Loucy (cell line): ENCODE measurements at regions not wholly inside any gene's neighbourhood (a gene's known extent, or its start where the extent isn't known, plus 50 kb on each side); places are given as distances from the start of the nearest gene placed in this dataset.

Source experiments
- EZH2phosphoT487 ChIP-seq: fragments of 200-600 bp; IDR thresholded peaks from 2 replicates; pipeline ENCODE4 v1.6.1; 2018; ENCODE audit warnings: antibody characterized with exemption, mild to moderate bottlenecking, moderate library complexity, borderline replicate concordance
- TF ChIP-seq, protein P1 (sequence below): fragments of 200-600 bp; sonication (generic); conservative IDR thresholded peaks from 2 replicates; pipeline ENCODE4 v1.5.1; 2014; ENCODE audit warnings: mild to moderate bottlenecking, antibody characterized with exemption, low read length

DNA sequence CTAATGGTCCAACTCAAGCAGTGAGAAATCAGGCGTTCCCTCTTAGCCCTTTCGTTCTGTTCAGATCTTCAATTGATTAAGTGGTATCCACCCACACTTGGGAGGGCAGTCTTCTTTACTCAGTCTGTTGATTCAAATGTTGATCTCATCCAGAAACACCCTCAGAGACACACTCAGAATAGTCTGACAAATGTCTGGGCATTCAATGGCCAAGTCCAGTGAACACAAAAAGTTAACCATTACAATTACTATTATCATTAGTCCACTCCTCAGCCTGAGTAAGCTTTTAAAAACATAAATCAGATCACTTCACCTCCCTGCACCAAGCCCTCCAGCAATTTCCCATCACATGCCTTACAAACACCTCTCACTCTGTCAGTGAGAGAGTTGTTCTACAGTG lies 423.2 kb downstream of the RFPL4B start:
- TF ChIP-seq, protein P1, sequence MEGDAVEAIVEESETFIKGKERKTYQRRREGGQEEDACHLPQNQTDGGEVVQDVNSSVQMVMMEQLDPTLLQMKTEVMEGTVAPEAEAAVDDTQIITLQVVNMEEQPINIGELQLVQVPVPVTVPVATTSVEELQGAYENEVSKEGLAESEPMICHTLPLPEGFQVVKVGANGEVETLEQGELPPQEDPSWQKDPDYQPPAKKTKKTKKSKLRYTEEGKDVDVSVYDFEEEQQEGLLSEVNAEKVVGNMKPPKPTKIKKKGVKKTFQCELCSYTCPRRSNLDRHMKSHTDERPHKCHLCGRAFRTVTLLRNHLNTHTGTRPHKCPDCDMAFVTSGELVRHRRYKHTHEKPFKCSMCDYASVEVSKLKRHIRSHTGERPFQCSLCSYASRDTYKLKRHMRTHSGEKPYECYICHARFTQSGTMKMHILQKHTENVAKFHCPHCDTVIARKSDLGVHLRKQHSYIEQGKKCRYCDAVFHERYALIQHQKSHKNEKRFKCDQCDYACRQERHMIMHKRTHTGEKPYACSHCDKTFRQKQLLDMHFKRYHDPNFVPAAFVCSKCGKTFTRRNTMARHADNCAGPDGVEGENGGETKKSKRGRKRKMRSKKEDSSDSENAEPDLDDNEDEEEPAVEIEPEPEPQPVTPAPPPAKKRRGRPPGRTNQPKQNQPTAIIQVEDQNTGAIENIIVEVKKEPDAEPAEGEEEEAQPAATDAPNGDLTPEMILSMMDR, result no peak
- no peak for TF ChIP-seq EZH2phosphoT487
